ENCODE measurements at regions not wholly inside any gene's neighbourhood (a gene's known extent, or its start where the extent isn't known, plus 50 kb on each side); places are given as distances from the start of the nearest gene placed in this dataset.

GRCh38 chr3:88225326-88226008, 75.7 kb downstream of the C3orf38 start:
- Histone ChIP-seq H3K27ac (ENCODE audit: low read depth, low read length, poor library complexity, severe bottlenecking) (no peak overlapping the region), H3K4me2 (ENCODE audit: low read length) (no peak overlapping the region), H3K9me3 (ENCODE audit: low read length) (no peaks in the 10 kb centered on the region), H3K9ac (ENCODE audit: low read length) (no peak overlapping the region), H3K27me3 (ENCODE audit: insufficient read depth, low read length) (no peaks in the 10 kb centered on the region), H3F3A (ENCODE audit: insufficient read depth, low read length) (no peaks in the 10 kb centered on the region), H3K4me3 (ENCODE audit: low read depth, low read length, poor library complexity, severe bottlenecking) (no peak overlapping the region), H2AFZ (ENCODE audit: low read length) (no peak overlapping the region), H3K79me2 (ENCODE audit: insufficient read depth, low read length) (no peaks in the 10 kb centered on the region), H4K20me1 (ENCODE audit: insufficient read depth, low read length) (no peaks in the 10 kb centered on the region), H3K36me3 (ENCODE audit: insufficient read depth, low read length) (no peaks in the 10 kb centered on the region), H3K9me2 (ENCODE audit: low read depth, low read length) (no peaks in the 10 kb centered on the region), H3K4me1 (ENCODE audit: insufficient read depth, low read length, severe bottlenecking) (no peaks in the 10 kb centered on the region)
- TF ChIP-seq EZH2 (IDR thresholded peaks at IDR 0.05; ENCODE audit: borderline replicate concordance, low read length), result no peak
- TF ChIP-seq, protein P1, sequence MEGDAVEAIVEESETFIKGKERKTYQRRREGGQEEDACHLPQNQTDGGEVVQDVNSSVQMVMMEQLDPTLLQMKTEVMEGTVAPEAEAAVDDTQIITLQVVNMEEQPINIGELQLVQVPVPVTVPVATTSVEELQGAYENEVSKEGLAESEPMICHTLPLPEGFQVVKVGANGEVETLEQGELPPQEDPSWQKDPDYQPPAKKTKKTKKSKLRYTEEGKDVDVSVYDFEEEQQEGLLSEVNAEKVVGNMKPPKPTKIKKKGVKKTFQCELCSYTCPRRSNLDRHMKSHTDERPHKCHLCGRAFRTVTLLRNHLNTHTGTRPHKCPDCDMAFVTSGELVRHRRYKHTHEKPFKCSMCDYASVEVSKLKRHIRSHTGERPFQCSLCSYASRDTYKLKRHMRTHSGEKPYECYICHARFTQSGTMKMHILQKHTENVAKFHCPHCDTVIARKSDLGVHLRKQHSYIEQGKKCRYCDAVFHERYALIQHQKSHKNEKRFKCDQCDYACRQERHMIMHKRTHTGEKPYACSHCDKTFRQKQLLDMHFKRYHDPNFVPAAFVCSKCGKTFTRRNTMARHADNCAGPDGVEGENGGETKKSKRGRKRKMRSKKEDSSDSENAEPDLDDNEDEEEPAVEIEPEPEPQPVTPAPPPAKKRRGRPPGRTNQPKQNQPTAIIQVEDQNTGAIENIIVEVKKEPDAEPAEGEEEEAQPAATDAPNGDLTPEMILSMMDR (IDR thresholded peaks at IDR 0.05; ENCODE audit: low read length), result no peak

DNA sequence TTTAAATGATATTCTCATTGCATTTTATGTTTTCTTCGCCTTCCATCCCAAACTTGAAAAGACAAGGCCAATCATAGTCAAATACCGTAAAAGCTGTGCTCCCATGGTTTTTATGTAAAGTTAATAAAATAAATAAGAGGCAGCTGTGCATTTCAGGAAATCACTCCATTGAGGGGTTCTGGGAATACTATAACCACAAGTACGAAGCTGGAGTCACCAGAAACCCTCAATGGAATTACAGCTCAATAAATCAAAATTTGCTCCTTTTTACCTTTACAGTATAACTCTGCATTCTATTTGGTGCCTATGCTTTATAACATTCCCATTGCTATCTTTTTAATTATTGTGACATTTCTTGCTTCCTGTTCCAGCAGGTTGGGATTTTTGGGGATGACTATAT, 77.2 kb downstream of the C3orf38 start:
- H3K79me2 ChIP-seq (ENCODE audit: insufficient read depth, low read length), result no peaks in the 10 kb centered on the region
- TF ChIP-seq, protein P1 (IDR thresholded peaks at IDR 0.05; ENCODE audit: low read length), result no peak
- TF ChIP-seq EZH2 (IDR thresholded peaks at IDR 0.05; ENCODE audit: borderline replicate concordance, low read length), result no peak
- no peaks in the 10 kb centered on the region for H3K9me2 ChIP-seq (ENCODE audit: low read depth, low read length)
- no peaks in the 10 kb centered on the region for H3K27me3 ChIP-seq (ENCODE audit: insufficient read depth, low read length)
- H3K27ac ChIP-seq (ENCODE audit: low read depth, low read length, poor library complexity, severe bottlenecking), result no peak overlapping the region
- H3K4me3 ChIP-seq (ENCODE audit: low read depth, low read length, poor library complexity, severe bottlenecking), result no peak overlapping the region
- no peak overlapping the region for H3K4me2 ChIP-seq (ENCODE audit: low read length)
- H3F3A ChIP-seq (ENCODE audit: insufficient read depth, low read length), result no peaks in the 10 kb centered on the region
- no peaks in the 10 kb centered on the region for H3K4me1 ChIP-seq (ENCODE audit: insufficient read depth, low read length, severe bottlenecking)
- no peak overlapping the region for H3K9ac ChIP-seq (ENCODE audit: low read length)
- no peaks in the 10 kb centered on the region for H4K20me1 ChIP-seq (ENCODE audit: insufficient read depth, low read length)
- no peaks in the 10 kb centered on the region for H3K9me3 ChIP-seq (ENCODE audit: low read length)
- H2AFZ ChIP-seq (ENCODE audit: low read length), result no peak overlapping the region
- H3K36me3 ChIP-seq (ENCODE audit: insufficient read depth, low read length), result no peaks in the 10 kb centered on the region

DNA sequence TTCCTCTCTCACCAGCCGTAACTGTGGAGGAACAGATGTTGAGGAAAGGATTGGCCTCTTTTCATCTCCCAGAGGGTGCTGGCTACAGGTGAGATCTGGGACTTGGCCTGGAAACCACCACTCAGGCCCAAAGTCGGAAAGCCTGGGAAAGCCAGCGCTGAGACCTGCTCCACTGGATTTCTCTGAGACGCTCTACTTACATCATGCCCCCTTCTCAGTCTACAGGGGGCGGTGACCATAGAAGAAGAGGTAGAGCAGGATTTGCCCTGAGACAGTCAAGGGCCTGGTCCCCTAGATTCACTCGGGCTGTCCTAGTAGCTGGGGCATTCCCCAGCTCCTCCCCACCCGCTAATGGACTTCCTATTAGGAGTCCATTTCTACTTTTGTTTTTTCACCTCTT, 80.9 kb downstream of the C3orf38 start:
- Histone ChIP-seq H3K79me2 (ENCODE audit: insufficient read depth, low read length) (no peaks in the 10 kb centered on the region), H3K36me3 (ENCODE audit: insufficient read depth, low read length) (no peaks in the 10 kb centered on the region), H3K4me2 (ENCODE audit: low read length) (no peak overlapping the region), H3K27ac (ENCODE audit: low read depth, low read length, poor library complexity, severe bottlenecking) (no peak overlapping the region), H3K9ac (ENCODE audit: low read length) (no peak overlapping the region), H3F3A (ENCODE audit: insufficient read depth, low read length) (no peaks in the 10 kb centered on the region), H4K20me1 (ENCODE audit: insufficient read depth, low read length) (no peaks in the 10 kb centered on the region), H3K27me3 (ENCODE audit: insufficient read depth, low read length) (no peaks in the 10 kb centered on the region), H3K9me3 (ENCODE audit: low read length) (no peaks in the 10 kb centered on the region), H3K4me1 (ENCODE audit: insufficient read depth, low read length, severe bottlenecking) (no peaks in the 10 kb centered on the region), H3K4me3 (ENCODE audit: low read depth, low read length, poor library complexity, severe bottlenecking) (no peak overlapping the region), H2AFZ (ENCODE audit: low read length) (no peak overlapping the region), H3K9me2 (ENCODE audit: low read depth, low read length) (no peaks in the 10 kb centered on the region)
- TF ChIP-seq EZH2 (IDR thresholded peaks at IDR 0.05; ENCODE audit: borderline replicate concordance, low read length), result no peak
- TF ChIP-seq, protein P1 (IDR thresholded peaks at IDR 0.05; ENCODE audit: low read length), result no peak

Measured in OCI-LY1 (cell line).